ENCODE measurements at regions not wholly inside any gene's neighbourhood (a gene's known extent, or its start where the extent isn't known, plus 50 kb on each side); places are given as distances from the start of the nearest gene placed in this dataset.

DNA sequence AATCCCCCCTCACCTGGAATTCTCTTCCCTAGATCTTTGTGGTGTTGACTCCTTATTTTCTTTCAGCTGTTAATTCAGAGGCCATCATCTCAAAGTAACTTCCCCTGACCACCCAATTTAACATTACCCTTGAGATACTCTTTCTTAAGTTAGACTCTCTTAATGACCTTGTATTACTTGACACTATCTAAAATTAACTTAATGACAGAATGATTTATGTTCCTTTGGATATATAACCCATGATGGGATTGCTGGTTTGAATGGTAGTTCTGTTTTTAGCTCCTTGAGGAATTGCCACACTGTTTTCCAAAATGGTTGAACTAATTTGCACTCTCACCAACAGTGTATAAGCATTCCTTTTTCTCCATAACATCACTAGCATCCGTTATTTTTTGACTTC is 298.0 kb downstream of the NNT start:
- H3K9ac ChIP-seq (ENCODE audit: control insufficient read depth, extremely low read depth, insufficient read depth, low read length), result no peak overlapping the region
- no peaks in the 10 kb centered on the region for H4K20me1 ChIP-seq (ENCODE audit: control insufficient read depth, extremely low read depth, insufficient read depth, low read length)
- H3K9me3 ChIP-seq (ENCODE audit: control insufficient read depth, low read depth, low read length), result no peaks in the 10 kb centered on the region
- H3K4me1 ChIP-seq (ENCODE audit: control insufficient read depth, extremely low read depth, insufficient read depth, low read length), result no peaks in the 10 kb centered on the region
- TF ChIP-seq EZH2 (IDR thresholded peaks at IDR 0.05; ENCODE audit: low read length), result no peak
- TF ChIP-seq, protein P1, sequence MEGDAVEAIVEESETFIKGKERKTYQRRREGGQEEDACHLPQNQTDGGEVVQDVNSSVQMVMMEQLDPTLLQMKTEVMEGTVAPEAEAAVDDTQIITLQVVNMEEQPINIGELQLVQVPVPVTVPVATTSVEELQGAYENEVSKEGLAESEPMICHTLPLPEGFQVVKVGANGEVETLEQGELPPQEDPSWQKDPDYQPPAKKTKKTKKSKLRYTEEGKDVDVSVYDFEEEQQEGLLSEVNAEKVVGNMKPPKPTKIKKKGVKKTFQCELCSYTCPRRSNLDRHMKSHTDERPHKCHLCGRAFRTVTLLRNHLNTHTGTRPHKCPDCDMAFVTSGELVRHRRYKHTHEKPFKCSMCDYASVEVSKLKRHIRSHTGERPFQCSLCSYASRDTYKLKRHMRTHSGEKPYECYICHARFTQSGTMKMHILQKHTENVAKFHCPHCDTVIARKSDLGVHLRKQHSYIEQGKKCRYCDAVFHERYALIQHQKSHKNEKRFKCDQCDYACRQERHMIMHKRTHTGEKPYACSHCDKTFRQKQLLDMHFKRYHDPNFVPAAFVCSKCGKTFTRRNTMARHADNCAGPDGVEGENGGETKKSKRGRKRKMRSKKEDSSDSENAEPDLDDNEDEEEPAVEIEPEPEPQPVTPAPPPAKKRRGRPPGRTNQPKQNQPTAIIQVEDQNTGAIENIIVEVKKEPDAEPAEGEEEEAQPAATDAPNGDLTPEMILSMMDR (optimal IDR thresholded peaks at IDR 0.05 in 1 of 3, IDR thresholded peaks at IDR 0.05 in 1 of 3, conservative IDR thresholded peaks at IDR 0.05 in 1 of 3; ENCODE audit: extremely low read depth in 1 of 3, insufficient read depth in 2 of 3, low read length in 3 of 3), result no peak
- no peak for FAIRE-seq
- no peak for DNase-seq (ENCODE audit: low read depth, low spot score)
- H3K36me3 ChIP-seq (ENCODE audit: control insufficient read depth in 2 of 2, extremely low read depth in 1 of 2, insufficient read depth in 2 of 2, low read length in 2 of 2), result no peaks in the 10 kb centered on the region
- dilution Hi-C loops (cut with MboI; ENCODE audit: extremely low pct_ligation_motif_present, low sequenced_read_pairs), result no loop called here
- no peak overlapping the region for H3K4me2 ChIP-seq (ENCODE audit: control insufficient read depth, extremely low read depth, insufficient read depth, low read depth, low read length)
- H3K9me1 ChIP-seq (ENCODE audit: control insufficient read depth, extremely low read depth, insufficient read depth, low read length), result no peaks in the 10 kb centered on the region
- H3K79me2 ChIP-seq (ENCODE audit: control insufficient read depth, insufficient read depth, low read length), result no peaks in the 10 kb centered on the region
- no peak overlapping the region for H2AFZ ChIP-seq (ENCODE audit: control insufficient read depth, low read length)
- no peaks in the 10 kb centered on the region for H3K27me3 ChIP-seq (ENCODE audit: control insufficient read depth, extremely low read depth, insufficient read depth, low read length)
- H3K4me3 ChIP-seq (ENCODE audit: control insufficient read depth in 2 of 3, extremely low read depth in 1 of 3, insufficient read depth in 2 of 3, low read depth in 1 of 3, low read length in 3 of 3), result no peak overlapping the region
- H3K27ac ChIP-seq (ENCODE audit: control insufficient read depth, insufficient read depth, low read length), result no peak overlapping the region

DNA sequence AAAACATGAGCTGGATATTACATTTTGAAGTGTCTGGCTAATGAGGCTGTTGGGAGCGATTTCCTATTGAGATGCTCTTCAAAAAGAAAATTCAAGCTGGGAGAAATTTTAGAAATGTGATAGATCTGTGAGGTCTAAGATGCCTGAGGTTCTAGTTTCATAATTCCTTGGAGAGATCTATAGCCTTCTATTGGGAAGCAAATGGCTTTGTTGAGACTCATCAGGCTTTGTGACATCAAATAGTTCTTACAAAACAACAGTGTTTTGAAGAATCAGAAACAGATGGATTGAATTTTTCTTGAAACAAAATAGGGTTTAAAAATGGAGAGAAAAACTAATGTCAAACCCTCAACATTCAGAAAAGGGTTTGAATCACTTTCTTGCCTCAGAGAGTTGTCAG is 292.9 kb downstream of the NNT start:
- no peak overlapping the region for H3K4me3 ChIP-seq (ENCODE audit: control insufficient read depth in 2 of 3, extremely low read depth in 1 of 3, insufficient read depth in 2 of 3, low read depth in 1 of 3, low read length in 3 of 3)
- no peaks in the 10 kb centered on the region for H3K9me3 ChIP-seq (ENCODE audit: control insufficient read depth, low read depth, low read length)
- no peaks in the 10 kb centered on the region for H3K9me1 ChIP-seq (ENCODE audit: control insufficient read depth, extremely low read depth, insufficient read depth, low read length)
- no peak overlapping the region for H3K9ac ChIP-seq (ENCODE audit: control insufficient read depth, extremely low read depth, insufficient read depth, low read length)
- no peaks in the 10 kb centered on the region for H3K36me3 ChIP-seq (ENCODE audit: control insufficient read depth in 2 of 2, extremely low read depth in 1 of 2, insufficient read depth in 2 of 2, low read length in 2 of 2)
- dilution Hi-C loops (cut with MboI; ENCODE audit: extremely low pct_ligation_motif_present, low sequenced_read_pairs), result no loop called here
- H2AFZ ChIP-seq (ENCODE audit: control insufficient read depth, low read length), result no peak overlapping the region
- DNase-seq (ENCODE audit: low read depth, low spot score) (no peak), FAIRE-seq (no peak)
- TF ChIP-seq, protein P1 (optimal IDR thresholded peaks at IDR 0.05 in 1 of 3, IDR thresholded peaks at IDR 0.05 in 1 of 3, conservative IDR thresholded peaks at IDR 0.05 in 1 of 3; ENCODE audit: extremely low read depth in 1 of 3, insufficient read depth in 2 of 3, low read length in 3 of 3), result no peak
- no peak for TF ChIP-seq EZH2 (IDR thresholded peaks at IDR 0.05; ENCODE audit: low read length)
- H3K27me3 ChIP-seq (ENCODE audit: control insufficient read depth, extremely low read depth, insufficient read depth, low read length), result no peaks in the 10 kb centered on the region
- no peak overlapping the region for H3K4me2 ChIP-seq (ENCODE audit: control insufficient read depth, extremely low read depth, insufficient read depth, low read depth, low read length)
- H3K4me1 ChIP-seq (ENCODE audit: control insufficient read depth, extremely low read depth, insufficient read depth, low read length), result no peaks in the 10 kb centered on the region
- no peak overlapping the region for H3K27ac ChIP-seq (ENCODE audit: control insufficient read depth, insufficient read depth, low read length)
- H4K20me1 ChIP-seq (ENCODE audit: control insufficient read depth, extremely low read depth, insufficient read depth, low read length), result no peaks in the 10 kb centered on the region
- no peaks in the 10 kb centered on the region for H3K79me2 ChIP-seq (ENCODE audit: control insufficient read depth, insufficient read depth, low read length)
